IPS DF 4.7 (cell line): ENCODE measurements at regions not wholly inside any gene's neighbourhood (a gene's known extent, or its start where the extent isn't known, plus 50 kb on each side); places are given as distances from the start of the nearest gene placed in this dataset.

Experiments
- DNase-seq: peaks from one replicate; pipeline ENCODE4 v3.0.0-alpha.2; 2013; ENCODE audit warnings: low spot score; ENCODE audit errors: extremely low read depth

DNA sequence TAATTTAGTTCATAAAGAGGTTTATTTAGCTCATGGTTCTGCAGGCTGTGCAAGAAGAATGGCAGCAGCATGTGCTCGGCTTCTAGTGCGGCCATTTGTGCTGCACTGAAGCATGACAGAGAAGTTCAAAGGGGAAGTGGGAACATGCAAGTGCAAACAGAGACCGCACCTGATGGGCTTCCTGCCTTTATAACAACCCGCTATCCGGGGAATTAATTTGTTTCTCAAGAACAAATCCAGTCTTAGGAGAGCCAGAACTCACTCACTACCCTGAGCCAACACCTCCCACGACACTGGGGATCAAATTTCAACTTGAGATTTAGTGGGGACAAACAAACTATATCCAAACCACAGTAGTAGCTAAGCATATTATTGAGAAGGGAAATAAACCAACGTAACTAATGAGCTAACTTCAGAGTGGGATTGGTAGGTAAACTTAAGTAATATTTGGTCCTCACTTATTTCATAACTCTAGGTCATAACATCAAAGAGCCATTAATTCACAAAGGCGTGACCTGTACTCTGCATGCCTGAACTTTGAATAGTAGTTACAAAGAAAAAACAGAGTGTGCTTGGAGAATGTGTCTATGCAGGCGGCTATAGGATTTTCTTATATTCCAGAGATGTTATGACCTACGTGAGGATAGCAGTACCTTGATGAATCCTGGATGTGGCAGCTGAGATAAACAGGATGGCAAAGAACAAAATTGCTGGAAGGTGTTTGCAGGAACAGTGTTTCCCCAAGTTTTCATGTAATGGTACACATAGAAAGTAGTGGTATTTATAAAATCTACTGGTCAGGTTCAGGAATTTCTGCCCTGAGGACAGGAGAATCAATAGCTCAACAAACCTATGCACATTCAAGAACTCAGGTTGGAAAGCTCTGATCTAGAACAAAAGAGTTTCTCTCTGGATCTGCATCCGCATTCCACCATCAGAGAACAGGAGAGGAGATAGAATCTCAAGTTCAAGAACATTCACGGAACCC lies 845.9 kb upstream of the ID2 start:
- no peak for DNase-seq

- no peak for DNase-seq
Observed at GRCh38 chr2:7837237-7837760, 844.6 kb upstream of the ID2 start.

- DNase-seq, result no peak
Observed at GRCh38 chr2:7838669-7839068, 843.2 kb upstream of the ID2 start.

DNA sequence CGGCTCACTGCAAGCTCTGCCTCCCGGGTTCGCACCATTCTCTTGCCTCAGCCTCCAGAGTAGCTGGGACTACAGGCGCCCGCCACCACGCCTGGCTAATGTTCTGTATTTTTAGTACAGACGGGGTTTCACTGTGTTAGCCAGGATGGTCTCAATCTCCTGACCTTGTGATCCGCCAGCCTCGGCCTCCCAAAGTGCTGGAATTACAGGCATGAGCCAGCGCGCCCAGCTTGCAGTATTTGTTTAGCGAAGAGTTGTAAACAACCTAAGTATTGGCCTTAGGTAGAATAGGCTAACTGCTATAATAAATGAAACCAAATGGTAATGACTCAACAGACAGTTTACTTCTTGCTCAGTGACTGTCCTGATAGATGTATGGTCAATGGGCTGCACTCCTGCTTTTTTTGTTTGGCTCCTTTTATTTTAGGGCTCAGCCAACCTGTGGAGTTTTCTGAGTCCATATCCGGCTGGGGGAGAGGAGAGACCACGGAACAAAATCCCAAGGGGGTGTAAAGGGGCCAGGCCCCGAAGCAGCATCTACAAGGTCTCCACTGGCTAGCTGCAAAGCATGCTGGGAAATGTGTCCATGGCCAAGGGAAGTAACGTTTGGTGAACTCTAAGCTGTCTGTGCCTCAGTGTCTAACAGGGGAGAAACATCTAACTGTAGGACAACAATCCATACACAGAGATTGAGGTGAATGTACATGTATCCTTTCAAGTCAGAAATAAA lies 841.0 kb upstream of the ID2 start:
- no peak for DNase-seq

DNA sequence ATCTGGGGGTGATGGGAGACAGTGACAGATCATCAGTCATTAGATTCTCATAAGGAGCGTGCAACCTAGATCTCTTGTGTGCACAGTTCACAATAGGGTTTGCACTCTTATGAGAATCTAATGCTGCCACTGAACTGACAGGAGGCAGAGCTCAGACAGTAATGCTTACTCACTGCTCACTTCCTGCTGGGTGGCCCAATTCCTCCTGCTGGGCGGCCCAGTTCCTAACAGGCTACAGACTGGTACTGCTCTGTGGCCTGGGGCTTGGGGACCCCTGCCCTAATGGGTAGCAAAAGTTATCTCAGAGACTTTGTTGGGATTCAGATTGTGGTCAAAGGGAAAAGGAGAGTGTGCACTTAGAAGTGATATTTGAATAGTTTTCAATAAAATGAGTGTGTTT lies 840.1 kb upstream of the ID2 start:
- no peak for DNase-seq

- DNase-seq, result no peak
Observed at GRCh38 chr2:7844414-7844965, 837.4 kb upstream of the ID2 start.

GRCh38 chr2:7845332-7845731 lies 836.5 kb upstream of the ID2 start:
- DNase-seq, result no peak

DNA sequence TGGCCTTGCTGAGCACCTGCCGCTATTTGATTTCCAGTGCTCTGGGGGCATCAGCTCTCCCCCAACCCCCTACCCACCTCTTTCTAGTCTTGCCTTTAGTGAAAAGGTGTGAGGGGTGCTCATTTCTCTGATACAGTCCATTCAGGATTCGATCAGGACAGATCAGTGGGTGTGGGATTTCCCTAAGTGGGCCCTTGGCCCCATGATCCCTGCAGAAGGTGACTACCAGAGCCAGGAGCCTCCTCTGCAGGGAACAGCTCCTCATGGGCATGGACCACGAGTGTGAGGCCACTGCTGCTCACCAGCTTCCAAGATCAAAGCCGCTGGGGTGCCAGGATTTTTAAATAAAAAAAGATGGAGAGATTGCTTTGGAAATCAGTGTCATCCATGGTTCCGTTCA lies 835.2 kb upstream of the ID2 start:
- no peak for DNase-seq

DNA sequence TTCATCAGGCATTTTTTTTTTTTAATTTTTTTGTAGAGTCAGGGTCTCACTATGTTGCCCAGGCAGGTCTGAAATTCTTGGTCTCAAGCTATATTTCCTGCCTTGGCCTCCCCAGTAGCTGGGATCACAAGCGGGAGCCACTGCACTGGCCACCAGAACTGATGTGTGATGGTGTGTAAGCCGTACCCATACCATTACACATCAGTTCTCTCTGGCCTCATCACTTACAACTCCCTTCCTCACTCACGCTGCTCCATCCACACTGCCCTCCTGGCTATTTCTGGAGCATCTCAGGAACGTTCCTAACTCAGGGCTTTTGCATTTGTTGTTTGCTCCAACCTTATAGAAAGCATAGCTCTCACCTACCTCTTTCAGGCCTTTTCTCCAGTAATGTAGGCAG lies 834.5 kb upstream of the ID2 start:
- DNase-seq, result no peak

DNA sequence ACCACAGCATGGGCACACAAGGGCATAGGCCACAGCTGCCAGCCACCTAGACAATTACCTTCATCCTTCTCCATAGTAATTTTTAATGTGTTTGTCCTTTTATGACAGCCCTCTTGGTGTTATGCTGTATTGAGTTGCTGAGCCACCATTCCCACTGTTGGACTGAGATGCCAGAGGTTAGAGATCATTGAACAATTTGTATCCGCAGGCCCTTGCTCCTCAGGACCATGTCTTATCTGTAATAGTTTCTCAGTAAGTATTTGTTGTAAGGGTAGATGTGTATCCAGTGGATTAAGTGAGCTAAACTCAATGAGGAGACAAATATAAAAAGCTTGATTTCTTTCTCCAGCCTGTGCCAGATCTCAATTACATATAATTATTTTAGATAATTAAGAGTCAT lies 832.8 kb upstream of the ID2 start:
- no peak for DNase-seq

DNA sequence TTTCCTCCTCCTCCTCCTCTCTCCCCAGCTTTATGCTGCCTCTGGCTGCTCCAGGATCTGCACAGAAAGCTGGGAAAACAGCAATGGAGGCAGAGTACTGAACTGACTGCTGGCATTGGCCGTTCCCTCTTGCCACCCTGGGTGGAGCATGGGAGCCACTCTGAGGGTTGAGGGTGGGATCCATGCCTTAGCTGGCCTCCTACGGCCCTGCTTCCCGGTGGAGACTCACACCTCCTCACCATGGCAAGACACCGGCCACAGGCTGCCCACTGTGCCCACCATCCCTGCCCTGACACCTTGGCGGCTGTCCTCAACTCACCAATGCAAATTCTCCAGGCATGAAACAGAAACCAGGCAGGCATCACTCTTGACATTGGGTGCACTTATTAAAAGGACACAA lies 832.3 kb upstream of the ID2 start:
- no peak for DNase-seq

- no peak for DNase-seq
Observed at GRCh38 chr2:7852546-7852945, 829.3 kb upstream of the ID2 start.

DNA sequence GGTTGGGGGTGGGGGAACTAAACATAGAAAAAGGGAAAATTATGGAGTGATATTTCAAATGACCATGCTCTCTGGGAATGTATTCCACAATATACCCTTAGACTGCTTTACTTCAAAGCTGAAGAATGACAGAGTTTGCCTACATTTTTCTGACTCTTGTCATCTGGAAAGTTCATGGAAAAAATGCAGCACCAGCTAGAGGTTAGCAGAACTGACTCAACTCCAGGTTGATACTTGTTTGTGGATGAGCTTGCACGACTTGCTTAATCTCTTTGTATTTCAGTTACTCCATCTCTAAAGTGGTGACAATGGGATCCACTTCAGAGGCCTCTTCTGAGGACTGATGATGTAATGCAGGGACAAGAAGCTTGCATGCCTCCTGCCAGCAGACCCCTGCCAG lies 824.0 kb upstream of the ID2 start:
- no peak for DNase-seq

DNA sequence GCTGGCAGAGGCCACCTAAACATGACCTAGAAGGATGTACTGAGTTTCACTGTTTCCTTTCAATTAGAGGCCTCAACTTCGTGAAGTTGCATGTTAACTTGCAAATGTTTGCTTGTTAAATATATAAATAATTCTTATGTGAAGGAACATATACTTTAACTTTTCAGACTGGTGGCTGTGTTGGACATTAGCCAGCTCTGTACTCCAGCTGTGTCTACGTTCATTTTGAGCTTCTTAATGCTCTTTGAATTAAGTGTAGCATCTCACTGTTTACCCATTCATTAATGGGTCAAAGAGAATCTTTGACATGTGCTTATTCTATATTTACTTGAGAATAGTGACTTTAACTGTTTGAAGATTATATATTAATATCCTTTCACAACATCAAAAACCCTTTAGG lies 823.2 kb upstream of the ID2 start:
- DNase-seq, result no peak

DNA sequence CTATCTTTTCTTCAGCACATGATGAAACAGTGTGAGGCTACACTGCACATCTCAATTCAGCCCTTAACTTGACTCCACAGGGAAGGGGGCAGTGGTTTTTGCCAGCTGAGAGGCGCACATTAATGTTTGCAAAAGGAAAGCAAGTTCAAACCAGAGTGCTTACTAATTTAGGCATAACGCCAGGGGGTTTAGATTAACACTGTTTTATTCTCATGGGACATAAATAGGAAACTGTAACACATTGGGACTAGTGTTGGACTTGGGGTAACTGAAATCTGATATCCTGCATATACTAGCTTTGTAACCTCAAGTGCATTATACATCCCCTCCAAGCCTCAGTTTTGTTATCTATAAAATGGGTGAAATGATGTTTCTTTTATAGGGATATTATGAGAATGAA lies 821.2 kb upstream of the ID2 start:
- no peak for DNase-seq

GRCh38 chr2:7861910-7862702 lies 819.8 kb upstream of the ID2 start:
- no peak for DNase-seq

DNA sequence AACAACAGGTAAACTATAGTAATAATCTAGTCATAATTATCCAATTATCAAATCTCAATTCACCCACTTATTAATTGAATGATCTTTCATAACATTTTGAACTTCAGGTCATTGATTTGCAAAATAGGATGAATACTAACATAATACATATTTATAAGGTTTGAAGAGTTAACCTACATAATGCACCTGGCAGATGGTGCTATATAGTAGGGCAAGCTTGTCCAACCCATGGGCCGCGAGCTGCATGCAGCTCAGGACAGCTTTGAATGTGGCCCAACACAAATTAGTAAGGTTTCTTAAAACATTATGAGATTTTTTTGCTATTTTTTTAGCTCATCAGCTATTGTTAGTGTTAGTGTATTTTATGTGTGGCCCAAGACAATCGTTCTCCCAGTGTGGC lies 815.8 kb upstream of the ID2 start:
- no peak for DNase-seq

- DNase-seq, result no peak
Observed at GRCh38 chr2:7866825-7867224, 815.0 kb upstream of the ID2 start.

- no peak for DNase-seq
Observed at GRCh38 chr2:7867867-7868266, 814.0 kb upstream of the ID2 start.

DNA sequence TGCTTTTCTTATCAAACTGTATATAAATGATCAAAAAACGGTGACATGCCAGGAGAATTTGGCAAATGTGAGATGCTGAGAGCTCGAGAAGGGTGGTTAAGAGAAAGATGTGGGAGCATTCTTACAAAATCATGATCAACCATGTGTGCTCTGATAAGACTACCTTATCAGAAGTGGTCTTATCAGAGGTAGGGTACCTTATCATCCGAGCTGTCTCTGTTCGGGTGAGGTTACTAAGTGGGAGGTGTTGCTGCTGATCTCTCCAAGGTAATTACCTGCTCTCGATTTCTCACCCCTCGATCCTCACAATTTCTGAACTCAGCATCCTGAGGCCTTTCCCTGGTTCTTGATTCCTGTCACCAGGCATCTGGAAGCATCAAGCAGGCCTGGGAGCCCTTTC lies 813.0 kb upstream of the ID2 start:
- DNase-seq, result no peak

- peak; percentile 53 for DNase-seq
Observed at GRCh38 chr2:7876445-7876844, 805.4 kb upstream of the ID2 start.
